DND-41 (cell line): ENCODE measurements at regions not wholly inside any gene's neighbourhood (a gene's known extent, or its start where the extent isn't known, plus 50 kb on each side); places are given as distances from the start of the nearest gene placed in this dataset.

Experiments used
- CTCF ChIP-seq: IDR thresholded peaks from 2 replicates; pipeline ENCODE4 v1.5.1; 2012; ENCODE audit warnings: borderline replicate concordance, low read length, moderate library complexity, mild to moderate bottlenecking; ENCODE audit not compliant: poor library complexity, severe bottlenecking; ENCODE audit errors: extremely low read depth
- EZH2 ChIP-seq: IDR thresholded peaks from 3 replicates; pipeline ENCODE4 v1.6.1; 2012; ENCODE audit warnings: borderline replicate concordance, low read depth, mild to moderate bottlenecking, moderate library complexity, low read length, inconsistent platforms; ENCODE audit not compliant: severe bottlenecking

GRCh38 chr3:26932752-26933151 is 310.2 kb downstream of the LRRC3B start:
- TF ChIP-seq CTCF (no peak), EZH2 (no peak)
